HS-5 (cell line): ENCODE measurements at regions not wholly inside any gene's neighbourhood (a gene's known extent, or its start where the extent isn't known, plus 50 kb on each side); places are given as distances from the start of the nearest gene placed in this dataset.
"Not testable (repeated sequence)": the region's sequence is repeated elsewhere in the genome, so short reads cannot be mapped to it uniquely, and the experiment has no call there.

Source experiments
- DNase-seq: peaks from one replicate; pipeline ENCODE4 v3.0.0-alpha.2; 2012; ENCODE audit warnings: low read depth

DNA sequence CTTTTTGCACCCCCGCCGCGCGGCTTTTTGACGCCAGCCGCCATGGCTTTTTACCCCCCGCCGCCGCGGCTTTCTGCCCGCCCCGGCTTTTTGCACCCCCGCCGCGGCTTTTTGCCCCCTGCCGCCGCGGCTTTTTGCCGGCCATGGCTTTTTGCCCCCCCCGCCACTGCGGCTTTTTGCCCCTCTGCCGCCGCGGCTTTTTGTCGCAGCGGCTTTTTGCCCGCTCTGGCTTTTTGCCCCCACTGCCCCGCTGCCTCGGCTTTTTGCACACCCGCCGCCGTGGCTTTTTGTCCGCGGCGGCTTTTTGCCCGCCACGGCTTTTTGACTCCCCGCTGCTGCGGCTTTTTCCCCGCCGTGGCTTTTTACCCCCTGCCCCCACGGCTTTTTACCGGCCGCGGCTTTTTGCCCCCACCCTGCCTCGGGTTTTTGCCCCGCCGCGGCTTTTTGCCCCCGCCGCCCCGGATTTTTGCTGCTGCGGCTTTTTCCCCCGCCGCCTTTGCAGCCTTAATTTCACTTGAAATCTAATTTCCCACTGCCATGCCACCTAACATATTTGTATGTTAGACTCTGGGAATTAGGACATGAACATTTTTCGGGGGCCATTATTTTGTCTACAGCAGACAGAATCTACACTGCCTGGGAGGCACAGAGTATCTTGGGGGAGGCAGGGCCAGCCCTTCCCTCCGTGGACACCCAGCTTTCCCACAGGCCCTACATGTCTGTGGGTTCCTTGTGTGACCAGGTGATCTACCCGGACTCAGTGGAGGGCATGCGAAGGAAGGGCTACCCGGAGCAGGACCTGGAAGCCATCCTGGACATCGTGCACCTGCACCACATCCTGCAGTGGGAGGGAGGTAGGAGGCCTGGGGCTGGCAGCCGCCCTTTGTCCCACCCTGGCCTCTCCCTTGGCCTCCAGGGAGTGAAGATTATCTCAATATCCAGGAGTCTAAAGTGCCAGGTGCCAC, 3031.0 kb upstream of the TEKT4 start:
- DNase-seq = no peak

GRCh38 chr2:91842264-91842663, 3029.0 kb upstream of the TEKT4 start:
- not testable (repeated sequence) for DNase-seq

GRCh38 chr2:91842913-91843312, 3028.3 kb upstream of the TEKT4 start:
- not testable (repeated sequence) for DNase-seq

- not testable (repeated sequence) for DNase-seq
These were observed 3027.3 kb upstream of the TEKT4 start for GRCh38 chr2:91843723-91844450.

DNA sequence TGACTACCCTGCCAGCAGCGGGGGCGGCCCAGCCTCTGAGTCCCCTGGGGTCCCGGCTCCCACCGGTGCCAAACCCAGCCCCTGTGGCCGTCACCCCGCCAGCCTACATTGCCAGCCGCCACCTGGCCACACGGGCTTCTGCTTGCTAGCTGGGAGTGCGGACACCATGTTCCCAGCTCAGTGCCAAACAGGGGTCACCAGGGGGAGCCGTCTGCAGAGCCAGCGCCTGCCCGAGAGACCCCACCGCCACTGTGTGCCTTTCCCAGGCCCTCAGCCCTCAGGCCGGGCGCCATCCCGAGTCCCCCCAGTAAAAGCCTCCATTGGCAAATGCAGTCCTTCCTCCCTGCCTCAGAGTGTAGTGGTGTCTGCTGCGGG, 3026.8 kb upstream of the TEKT4 start:
- DNase-seq = not testable (repeated sequence)

GRCh38 chr2:91846388-91846787, 3024.8 kb upstream of the TEKT4 start:
- DNase-seq = not testable (repeated sequence)

GRCh38 chr2:91851689-91852420, 3019.4 kb upstream of the TEKT4 start:
- not testable (repeated sequence) for DNase-seq

GRCh38 chr2:91856971-91857370, 3014.3 kb upstream of the TEKT4 start:
- not testable (repeated sequence) for DNase-seq

- DNase-seq = not testable (repeated sequence)
These were observed 3013.5 kb upstream of the TEKT4 start for GRCh38 chr2:91857711-91858110.

DNA sequence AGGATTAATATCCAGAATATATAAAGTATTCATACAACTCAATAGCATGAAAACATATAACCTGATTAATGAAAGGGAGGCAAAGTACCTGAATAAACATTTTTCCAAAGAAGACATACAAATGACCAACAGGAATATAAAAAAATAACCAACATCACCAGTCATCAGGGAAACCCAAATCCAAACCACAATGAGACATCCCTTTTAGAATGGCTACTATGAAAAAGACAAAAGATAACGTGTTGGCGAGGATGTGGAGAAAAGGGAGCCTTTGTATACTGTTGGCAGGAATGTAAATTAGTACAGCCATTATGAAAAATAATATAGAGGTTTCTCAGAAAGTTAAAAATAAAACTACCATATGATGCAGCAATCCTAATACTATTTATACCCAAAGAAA, 2999.5 kb upstream of the TEKT4 start:
- not testable (repeated sequence) for DNase-seq

GRCh38 chr2:91873416-91873815, 2997.8 kb upstream of the TEKT4 start:
- not testable (repeated sequence) for DNase-seq

DNA sequence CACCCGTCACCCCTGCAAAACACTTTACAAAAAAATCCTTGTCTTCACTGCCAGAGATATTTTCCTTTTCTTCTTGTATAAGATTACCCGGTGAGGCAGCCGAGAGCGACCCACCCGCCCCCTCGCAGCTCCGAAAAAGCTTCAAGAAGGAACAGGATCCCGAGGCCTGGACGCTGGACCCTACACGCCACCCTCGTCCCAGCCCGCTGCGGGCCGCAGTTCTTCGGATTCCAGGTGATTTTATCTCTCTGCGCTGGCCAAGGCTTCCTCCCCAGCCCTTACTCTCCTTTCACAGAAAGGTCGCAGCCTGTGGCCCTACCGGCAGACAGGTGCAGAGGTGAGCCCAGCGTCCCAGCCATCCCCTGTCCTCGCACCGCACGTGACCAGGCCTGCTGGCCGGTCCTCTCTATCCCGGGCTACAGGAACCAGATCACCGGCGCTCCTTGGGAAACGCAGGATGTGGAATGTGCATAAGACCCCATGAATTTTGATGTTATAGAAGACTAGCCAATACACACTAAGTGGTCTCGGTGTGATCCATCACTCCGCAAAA, 2993.5 kb upstream of the TEKT4 start:
- DNase-seq = not testable (repeated sequence)

- DNase-seq = not testable (repeated sequence)
These were observed 2976.1 kb upstream of the TEKT4 start for GRCh38 chr2:91895091-91895490.

DNA sequence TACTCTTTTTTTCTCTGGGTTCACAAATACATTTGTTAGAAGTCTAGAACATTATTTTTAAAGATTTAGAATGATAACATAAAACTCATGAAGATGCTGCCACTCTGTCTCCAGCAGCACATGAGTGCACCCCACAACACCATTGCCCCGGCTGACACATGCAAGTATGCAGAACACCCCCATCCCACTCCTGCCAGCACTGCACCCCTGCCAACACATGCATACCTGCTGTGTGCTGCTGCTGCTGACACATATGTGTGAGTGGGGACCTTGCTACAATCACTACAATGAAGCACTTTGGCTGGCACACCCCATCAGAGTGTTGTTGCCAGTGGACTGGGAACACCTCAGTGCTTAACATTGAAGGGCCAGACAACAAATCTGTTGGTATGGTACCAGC, 2953.6 kb upstream of the TEKT4 start:
- DNase-seq = not testable (repeated sequence)
